Keratinocyte (primary cell): ENCODE measurements at regions not wholly inside any gene's neighbourhood (a gene's known extent, or its start where the extent isn't known, plus 50 kb on each side); places are given as distances from the start of the nearest gene placed in this dataset.

Source experiments
- DNase-seq: peaks from one replicate; pipeline ENCODE4 v3.0.0-alpha.2; 2011; ENCODE audit warnings: low read depth, missing footprints, low spot score
- FAIRE-seq: peaks from 2 replicates; lab custom pipeline; 2011; peaks lifted over from hg19 to GRCh38; lab: Jason Lieb, UNC
- H2AFZ ChIP-seq: 2 replicates; pipeline ENCODE4 v1.6.0; 2012; ENCODE audit warnings: low read length, control low read depth, inconsistent platforms; ENCODE audit not compliant: control insufficient read depth
- H3K27ac ChIP-seq: 2 replicates; pipeline ENCODE4 v1.5.1; 2011; ENCODE audit warnings: low read length; ENCODE audit not compliant: control insufficient read depth, insufficient read depth
- H3K27me3 ChIP-seq: 3 replicates; pipeline ENCODE4 v1.6.0; 2011; ENCODE audit warnings: low read length; ENCODE audit not compliant: control insufficient read depth, insufficient read depth; ENCODE audit errors: extremely low read depth
- H3K36me3 ChIP-seq, 2 experiments: 2 replicates in 1 of 2; 3 replicates in 1 of 2; pipeline ENCODE4 v1.5.1; 2011; ENCODE audit warnings: low read length in 2 of 2, mild to moderate bottlenecking in 1 of 2; ENCODE audit not compliant: control insufficient read depth in 2 of 2, insufficient read depth in 2 of 2; ENCODE audit errors: extremely low read depth in 1 of 2
- H3K4me1 ChIP-seq: 3 replicates; pipeline ENCODE4 v1.5.1; 2011; ENCODE audit warnings: low read length; ENCODE audit not compliant: control insufficient read depth, insufficient read depth; ENCODE audit errors: extremely low read depth
- H3K4me2 ChIP-seq: 3 replicates; pipeline ENCODE4 v1.6.0; 2011; ENCODE audit warnings: low read depth, low read length; ENCODE audit not compliant: control insufficient read depth, insufficient read depth; ENCODE audit errors: extremely low read depth
- H3K4me3 ChIP-seq, 3 experiments: fragments of 200-600 bp in 1 of 3; sonication (generic) in 1 of 3; 2 replicates in 2 of 3; 3 replicates in 1 of 3; pipeline ENCODE4 v1.5.1; 2011 to 2016; ENCODE audit warnings: low read length in 3 of 3, mild to moderate bottlenecking in 3 of 3, control low read depth in 2 of 3, inconsistent platforms in 1 of 3, low read depth in 1 of 3, mixed read lengths in 1 of 3, mixed run types in 1 of 3, moderate library complexity in 1 of 3; ENCODE audit not compliant: control insufficient read depth in 2 of 3, insufficient read depth in 2 of 3; ENCODE audit errors: extremely low read depth in 1 of 3
- H3K79me2 ChIP-seq: 2 replicates; pipeline ENCODE4 v1.6.0; 2012; ENCODE audit warnings: low read length; ENCODE audit not compliant: control insufficient read depth, insufficient read depth
- H3K9ac ChIP-seq: 3 replicates; pipeline ENCODE4 v1.6.0; 2011; ENCODE audit warnings: low read length; ENCODE audit not compliant: control insufficient read depth, insufficient read depth; ENCODE audit errors: extremely low read depth
- H3K9me1 ChIP-seq: 3 replicates; pipeline ENCODE4 v1.6.0; 2011; ENCODE audit warnings: low read length; ENCODE audit not compliant: control insufficient read depth, insufficient read depth; ENCODE audit errors: extremely low read depth
- H3K9me3 ChIP-seq: 2 replicates; pipeline ENCODE4 v1.5.1; 2012; ENCODE audit warnings: low read depth, low read length; ENCODE audit not compliant: control insufficient read depth
- H4K20me1 ChIP-seq: 3 replicates; pipeline ENCODE4 v1.6.0; 2011; ENCODE audit warnings: low read length; ENCODE audit not compliant: control insufficient read depth, insufficient read depth; ENCODE audit errors: extremely low read depth
- EZH2 ChIP-seq: IDR thresholded peaks from one replicate; pipeline ENCODE4 v1.6.1; 2012; ENCODE audit warnings: inconsistent platforms, mild to moderate bottlenecking, low read length, moderate library complexity
- dilution Hi-C: fragments of 300-500 bp; cut with MboI; formaldehyde crosslinking; loops from one replicate; pipeline ENCODE4 v1.7.0; 2020; ENCODE audit warnings: low sequenced_read_pairs; ENCODE audit not compliant: extremely low pct_ligation_motif_present
- TF ChIP-seq, protein P1 (sequence below), 3 experiments: IDR thresholded peaks in 1 of 3; conservative IDR thresholded peaks in 1 of 3; optimal IDR thresholded peaks in 1 of 3; 2 replicates in 2 of 3; 3 replicates in 1 of 3; pipeline versions ENCODE3 to v1.5.1; 2011; ENCODE audit warnings: low read length in 3 of 3, mild to moderate bottlenecking in 3 of 3, moderate library complexity in 2 of 3, control low read depth in 1 of 3, inconsistent platforms in 1 of 3; ENCODE audit not compliant: insufficient read depth in 2 of 3; ENCODE audit errors: extremely low read depth in 1 of 3

DNA sequence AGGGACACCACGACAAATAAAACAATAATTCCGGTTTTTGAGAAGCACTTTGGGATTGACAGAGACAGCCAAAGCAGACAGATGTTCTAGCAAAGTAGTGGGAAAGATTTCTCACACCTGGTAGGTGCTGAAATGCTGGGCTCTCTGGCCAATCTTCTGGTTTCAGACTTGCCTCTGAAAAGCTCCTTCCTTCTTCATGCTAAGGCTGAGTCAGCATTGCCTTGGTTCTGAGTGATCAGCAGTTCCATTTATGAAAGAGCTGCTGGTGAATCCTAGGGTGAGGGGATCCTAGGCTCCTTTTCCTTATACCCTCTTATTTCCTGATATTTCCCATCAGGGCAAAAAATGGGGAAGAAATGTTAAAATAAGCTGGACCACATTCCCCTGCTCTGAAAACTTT, 268.7 kb upstream of the SALL1 start:
- Histone ChIP-seq H3K79me2 (no peaks in the 10 kb centered on the region), H3K27me3 (no peaks in the 10 kb centered on the region), H4K20me1 (no peaks in the 10 kb centered on the region), H3K27ac (no peak overlapping the region), H2AFZ (no peak overlapping the region), H3K36me3 (no peaks in the 10 kb centered on the region), H3K4me2 (no peak overlapping the region), H3K9me3 (no peaks in the 10 kb centered on the region), H3K4me3 (no peak overlapping the region), H3K9me1 (no peaks in the 10 kb centered on the region), H3K4me1 (no peaks in the 10 kb centered on the region), H3K9ac (no peak overlapping the region)
- DNase-seq: no peak
- FAIRE-seq: peak; percentile 17
- TF ChIP-seq EZH2: no peak
- dilution Hi-C loops: no loop called here

- no peaks in the 10 kb centered on the region for H3K9me1 ChIP-seq
- dilution Hi-C loops: no loop called here
- H2AFZ ChIP-seq: no peak overlapping the region
- no peaks in the 10 kb centered on the region for H3K79me2 ChIP-seq
- H3K27me3 ChIP-seq: no peaks in the 10 kb centered on the region
- H3K4me1 ChIP-seq: no peaks in the 10 kb centered on the region
- no peaks in the 10 kb centered on the region for H4K20me1 ChIP-seq
- H3K27ac ChIP-seq: no peak overlapping the region
- no peak overlapping the region for H3K4me2 ChIP-seq
- H3K9ac ChIP-seq: no peak overlapping the region
- no peak for FAIRE-seq
- H3K36me3 ChIP-seq: no peaks in the 10 kb centered on the region
- TF ChIP-seq, protein P1, sequence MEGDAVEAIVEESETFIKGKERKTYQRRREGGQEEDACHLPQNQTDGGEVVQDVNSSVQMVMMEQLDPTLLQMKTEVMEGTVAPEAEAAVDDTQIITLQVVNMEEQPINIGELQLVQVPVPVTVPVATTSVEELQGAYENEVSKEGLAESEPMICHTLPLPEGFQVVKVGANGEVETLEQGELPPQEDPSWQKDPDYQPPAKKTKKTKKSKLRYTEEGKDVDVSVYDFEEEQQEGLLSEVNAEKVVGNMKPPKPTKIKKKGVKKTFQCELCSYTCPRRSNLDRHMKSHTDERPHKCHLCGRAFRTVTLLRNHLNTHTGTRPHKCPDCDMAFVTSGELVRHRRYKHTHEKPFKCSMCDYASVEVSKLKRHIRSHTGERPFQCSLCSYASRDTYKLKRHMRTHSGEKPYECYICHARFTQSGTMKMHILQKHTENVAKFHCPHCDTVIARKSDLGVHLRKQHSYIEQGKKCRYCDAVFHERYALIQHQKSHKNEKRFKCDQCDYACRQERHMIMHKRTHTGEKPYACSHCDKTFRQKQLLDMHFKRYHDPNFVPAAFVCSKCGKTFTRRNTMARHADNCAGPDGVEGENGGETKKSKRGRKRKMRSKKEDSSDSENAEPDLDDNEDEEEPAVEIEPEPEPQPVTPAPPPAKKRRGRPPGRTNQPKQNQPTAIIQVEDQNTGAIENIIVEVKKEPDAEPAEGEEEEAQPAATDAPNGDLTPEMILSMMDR (optimal IDR thresholded peaks at IDR 0.05 in 1 of 3, IDR thresholded peaks at IDR 0.05 in 1 of 3, conservative IDR thresholded peaks at IDR 0.05 in 1 of 3; ENCODE audit: extremely low read depth in 1 of 3, insufficient read depth in 2 of 3, low read length in 3 of 3): no peak
- no peak for TF ChIP-seq EZH2
- H3K4me3 ChIP-seq: no peak overlapping the region
- no peaks in the 10 kb centered on the region for H3K9me3 ChIP-seq
- DNase-seq: no peak
Measured at GRCh38 chr16:51418258-51418657, 267.2 kb upstream of the SALL1 start.

GRCh38 chr16:51416926-51417325, 265.9 kb upstream of the SALL1 start:
- Histone ChIP-seq H3K9me3 (no peaks in the 10 kb centered on the region), H3K79me2 (no peaks in the 10 kb centered on the region), H4K20me1 (no peaks in the 10 kb centered on the region), H3K9ac (no peak overlapping the region), H3K9me1 (no peaks in the 10 kb centered on the region), H2AFZ (no peak overlapping the region), H3K4me3 (no peak overlapping the region), H3K4me1 (no peaks in the 10 kb centered on the region), H3K4me2 (no peak overlapping the region), H3K27me3 (no peaks in the 10 kb centered on the region), H3K27ac (no peak overlapping the region), H3K36me3 (no peaks in the 10 kb centered on the region)
- no peak for TF ChIP-seq EZH2
- TF ChIP-seq, protein P1 (optimal IDR thresholded peaks at IDR 0.05 in 1 of 3, IDR thresholded peaks at IDR 0.05 in 1 of 3, conservative IDR thresholded peaks at IDR 0.05 in 1 of 3; ENCODE audit: extremely low read depth in 1 of 3, insufficient read depth in 2 of 3, low read length in 3 of 3): no peak
- dilution Hi-C loops: no loop called here
- DNase-seq (no peak), FAIRE-seq (no peak)
